NCI-H2029 (cell line): ENCODE measurements at regions not wholly inside any gene's neighbourhood (a gene's known extent, or its start where the extent isn't known, plus 50 kb on each side); places are given as distances from the start of the nearest gene placed in this dataset.
"Not testable (repeated sequence)": the region's sequence is repeated elsewhere in the genome, so short reads cannot be mapped to it uniquely, and the experiment has no call there.

Source experiments
- DNase-seq: peaks from one replicate; lab custom pipeline; 2025; lab: John Stamatoyannopoulos, UW

GRCh38 chr3:166818464-166818863 lies 561.6 kb downstream of the ZBBX start:
- DNase-seq, result no peak

GRCh38 chr3:166817269-166817668 lies 562.8 kb downstream of the ZBBX start:
- DNase-seq, result not testable (repeated sequence)

GRCh38 chr3:166810741-166811445 lies 569.2 kb downstream of the ZBBX start:
- no peak for DNase-seq

- no peak for DNase-seq
Measured at GRCh38 chr3:166809520-166809919, 570.6 kb downstream of the ZBBX start.

DNA sequence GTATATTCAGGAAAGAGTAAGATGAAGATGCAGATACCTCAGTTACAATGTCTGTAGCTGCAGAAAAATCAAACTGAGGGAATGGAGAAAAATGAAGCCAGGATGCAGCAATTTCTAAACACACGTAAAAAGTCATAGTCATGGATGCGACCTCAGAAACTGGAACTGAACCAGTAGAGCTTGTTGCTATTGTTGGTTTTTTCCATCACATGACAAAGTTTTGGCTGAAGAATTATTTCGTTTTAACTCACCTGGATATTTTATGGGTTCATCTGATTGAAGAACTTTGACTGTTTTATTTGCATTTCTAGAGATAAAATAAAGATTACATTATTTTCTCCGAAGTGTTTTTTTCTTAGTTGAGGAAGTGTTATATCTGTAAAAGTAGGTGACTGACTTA lies 591.2 kb downstream of the ZBBX start:
- DNase-seq, result no peak

- DNase-seq, result no peak
Measured at GRCh38 chr3:166785876-166786275, 594.2 kb downstream of the ZBBX start.

- no peak for DNase-seq
Measured at GRCh38 chr3:166783206-166783605, 596.9 kb downstream of the ZBBX start.

GRCh38 chr3:166764698-166765318 lies 615.3 kb downstream of the ZBBX start:
- DNase-seq, result no peak

- DNase-seq, result no peak
Measured at GRCh38 chr3:166759736-166760513, 620.2 kb downstream of the ZBBX start.

- no peak for DNase-seq
Measured at GRCh38 chr3:166752214-166752613, 627.9 kb downstream of the ZBBX start.

DNA sequence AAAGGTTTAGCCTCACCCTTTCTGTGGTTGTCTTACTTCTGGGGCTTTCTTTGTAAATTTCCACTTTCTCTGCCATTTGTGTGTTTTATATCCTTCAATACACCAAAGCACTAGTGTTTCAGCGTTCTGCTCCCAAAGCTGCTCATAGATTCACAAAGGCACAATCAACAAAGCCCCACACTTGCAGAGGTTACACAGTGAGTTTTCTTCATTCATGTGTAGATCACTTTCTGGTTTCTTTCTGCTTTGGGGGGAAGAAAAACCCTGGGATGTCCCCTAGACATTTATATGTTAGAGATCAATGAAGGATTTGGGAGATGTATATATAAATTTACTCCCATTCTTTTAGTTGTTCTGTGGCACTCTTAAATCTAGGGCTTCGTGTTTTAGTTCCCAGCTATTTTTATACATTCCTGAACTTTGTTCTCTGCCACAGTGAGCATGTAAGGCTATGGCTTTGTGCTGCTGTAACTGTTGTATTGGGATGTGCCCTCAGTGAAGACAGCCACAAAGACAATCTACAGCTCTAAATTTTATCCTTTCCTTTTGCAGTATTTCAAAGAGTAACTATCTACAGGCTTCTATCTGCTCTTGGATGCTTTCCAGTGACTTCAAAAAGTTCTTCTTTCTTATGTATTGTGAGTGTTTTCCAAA lies 636.5 kb downstream of the ZBBX start:
- no peak for DNase-seq

DNA sequence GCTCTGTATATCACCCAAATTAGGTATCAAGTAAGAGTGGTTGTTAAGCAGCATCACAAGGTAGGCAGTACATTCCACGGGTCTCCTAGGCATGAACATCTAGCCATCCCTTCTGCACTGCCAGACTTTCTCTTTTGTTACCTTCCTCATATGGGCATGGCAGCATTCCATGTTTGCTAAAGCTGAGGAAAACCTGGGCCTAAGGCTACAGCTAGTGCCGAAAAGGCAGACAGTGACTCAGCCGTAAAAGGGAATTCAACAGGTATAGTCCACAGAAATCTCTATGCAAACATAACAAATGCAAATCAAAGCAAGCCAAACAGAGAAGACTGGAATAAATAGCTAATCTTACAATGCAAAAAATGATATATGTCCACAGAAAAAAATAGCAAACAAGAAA lies 645.4 kb downstream of the ZBBX start:
- no peak for DNase-seq

DNA sequence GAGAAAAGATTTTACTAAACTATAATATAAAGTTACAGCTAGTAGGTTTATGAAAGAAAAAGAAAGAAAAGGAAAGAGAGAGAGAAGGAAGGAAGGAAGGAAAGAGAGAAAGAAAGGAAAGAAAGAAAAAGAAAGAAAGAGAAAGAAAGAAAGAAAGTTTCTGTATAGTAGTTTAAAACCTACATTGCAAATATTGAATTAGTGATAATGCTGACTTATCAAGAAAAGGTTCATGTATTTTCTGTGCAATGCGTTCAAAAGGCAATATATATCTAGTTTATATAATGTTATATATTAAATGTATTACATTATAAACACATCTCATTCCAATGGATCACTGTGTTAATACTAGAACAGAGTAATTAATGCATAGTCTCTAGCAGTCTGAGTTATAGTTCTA lies 648.4 kb downstream of the ZBBX start:
- DNase-seq, result no peak

- DNase-seq, result no peak
Measured at GRCh38 chr3:166721466-166721865, 658.6 kb downstream of the ZBBX start.

DNA sequence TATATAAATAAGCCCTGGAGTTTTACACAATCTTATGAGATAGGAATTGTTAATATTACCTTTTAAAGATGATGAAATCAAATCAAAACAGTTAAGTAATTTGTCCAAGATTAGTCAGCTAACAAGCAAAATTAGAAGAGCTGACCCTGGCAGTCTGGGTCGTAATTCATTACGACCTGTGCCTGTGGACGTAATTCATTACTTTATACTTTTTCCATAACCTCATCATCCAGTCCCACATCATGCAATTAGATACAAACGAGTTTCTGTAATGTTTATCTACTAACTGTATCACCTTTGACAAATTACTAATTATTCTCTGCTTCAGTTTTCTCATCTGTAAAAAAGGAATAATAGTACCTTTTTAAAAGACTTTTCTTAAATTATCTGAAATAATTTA lies 665.9 kb downstream of the ZBBX start:
- no peak for DNase-seq

DNA sequence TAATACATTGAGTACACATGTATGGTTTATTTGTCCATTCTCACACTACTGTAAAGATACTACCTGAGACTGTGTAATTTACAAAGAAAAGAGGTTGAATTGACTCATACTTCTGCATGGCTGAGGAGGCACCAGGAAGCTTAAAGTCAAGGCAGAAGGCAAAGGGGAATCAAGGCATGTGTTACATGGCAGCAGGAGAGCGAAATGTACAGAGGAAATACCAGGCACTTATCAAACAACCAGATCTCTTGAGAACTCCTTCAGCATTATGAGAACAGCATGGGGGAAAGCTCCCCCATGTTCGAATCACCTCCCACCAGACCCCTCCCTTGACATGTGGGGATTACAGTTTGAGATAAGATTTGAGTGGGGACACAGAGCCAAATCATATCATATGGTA lies 666.3 kb downstream of the ZBBX start:
- DNase-seq, result no peak

- DNase-seq, result no peak
Measured at GRCh38 chr3:166706094-166706493, 674.0 kb downstream of the ZBBX start.

GRCh38 chr3:166697495-166697894 lies 682.6 kb downstream of the ZBBX start:
- no peak for DNase-seq

GRCh38 chr3:166696103-166696502 lies 684.0 kb downstream of the ZBBX start:
- DNase-seq, result no peak

GRCh38 chr3:166688665-166689064 lies 691.4 kb downstream of the ZBBX start:
- DNase-seq, result no peak

- no peak for DNase-seq
Measured at GRCh38 chr3:166685246-166685645, 694.9 kb downstream of the ZBBX start.

- not testable (repeated sequence) for DNase-seq
Measured at GRCh38 chr3:166684077-166684476, 696.0 kb downstream of the ZBBX start.

DNA sequence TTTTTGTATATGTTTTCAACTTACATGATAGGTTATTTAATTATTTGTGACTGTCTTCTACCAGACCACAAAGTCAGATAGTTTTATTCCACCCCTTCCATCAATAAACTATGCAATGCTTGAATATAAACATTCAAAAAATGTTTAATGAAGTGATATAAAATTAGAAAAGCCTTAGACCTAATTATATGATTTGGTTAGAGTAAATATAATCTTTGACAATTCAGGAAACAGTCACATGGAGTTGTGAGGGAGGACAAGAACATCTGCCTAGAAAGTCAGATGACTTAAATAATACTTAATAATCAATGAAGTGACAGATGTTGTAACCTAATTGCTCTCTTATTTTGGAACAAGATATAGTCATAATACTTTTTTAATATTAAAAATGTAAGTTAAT lies 710.3 kb downstream of the ZBBX start:
- no peak for DNase-seq
